Esophagus muscularis mucosa (tissue), 3 donors: ENCODE measurements at regions not wholly inside any gene's neighbourhood (a gene's known extent, or its start where the extent isn't known, plus 50 kb on each side); places are given as distances from the start of the nearest gene placed in this dataset.
"Not testable (repeated sequence)": the region's sequence is repeated elsewhere in the genome, so short reads cannot be mapped to it uniquely, and the experiment has no call there.

Experiments used
- POLR2AphosphoS5 ChIP-seq, 2 donors: sonication (generic); formaldehyde crosslinking; IDR thresholded peaks; one replicate each; pipeline ENCODE4 v1.6.1; 2017; ENCODE audit warnings: antibody characterized with exemption in 2 of 2
- TF ChIP-seq, protein P1 (sequence below), 3 experiments: fragments of 200-600 bp in 2 of 3; fragments of 450-650 bp in 1 of 3; sonication (generic) in 2 of 3; IDR thresholded peaks; one replicate each; pipeline ENCODE4 v1.5.1; 2017 to 2019; ENCODE audit warnings: antibody characterized with exemption in 3 of 3, mild to moderate bottlenecking in 2 of 3, moderate library complexity in 1 of 3

DNA sequence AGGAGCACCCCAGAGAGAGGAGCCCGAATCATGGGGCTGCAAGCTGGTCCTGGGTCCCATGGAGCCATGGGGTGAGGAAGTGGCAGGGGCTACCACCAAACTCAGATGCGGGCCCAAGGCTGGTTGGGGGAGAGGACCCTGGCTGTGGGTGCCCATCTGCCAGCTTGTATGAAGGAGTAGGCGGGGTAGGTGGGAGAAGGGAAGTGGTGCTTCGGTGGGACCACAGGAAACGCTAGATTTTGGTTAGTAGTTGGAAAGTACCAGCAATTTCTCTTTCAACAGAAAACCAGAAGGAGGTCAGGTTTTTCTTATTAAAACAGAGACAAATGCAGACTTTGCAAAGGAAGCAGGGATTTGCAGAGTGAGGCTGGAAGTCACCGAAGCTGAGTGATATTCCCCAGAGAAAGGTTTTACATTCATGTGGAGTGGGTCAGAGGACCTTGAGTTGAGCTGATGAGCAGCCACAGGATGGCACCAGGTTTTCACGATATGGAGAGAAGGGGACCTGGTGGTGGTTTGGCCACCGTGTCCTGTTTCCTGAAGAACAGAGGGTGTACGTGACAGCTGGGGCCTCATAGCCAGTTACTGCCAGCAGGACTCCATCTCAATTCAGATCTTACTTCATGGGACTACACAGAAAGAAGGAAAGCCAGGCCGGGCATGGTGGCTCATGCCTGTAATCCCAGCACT lies 216.2 kb downstream of the NPIPA7 start:
- TF ChIP-seq, protein P1, sequence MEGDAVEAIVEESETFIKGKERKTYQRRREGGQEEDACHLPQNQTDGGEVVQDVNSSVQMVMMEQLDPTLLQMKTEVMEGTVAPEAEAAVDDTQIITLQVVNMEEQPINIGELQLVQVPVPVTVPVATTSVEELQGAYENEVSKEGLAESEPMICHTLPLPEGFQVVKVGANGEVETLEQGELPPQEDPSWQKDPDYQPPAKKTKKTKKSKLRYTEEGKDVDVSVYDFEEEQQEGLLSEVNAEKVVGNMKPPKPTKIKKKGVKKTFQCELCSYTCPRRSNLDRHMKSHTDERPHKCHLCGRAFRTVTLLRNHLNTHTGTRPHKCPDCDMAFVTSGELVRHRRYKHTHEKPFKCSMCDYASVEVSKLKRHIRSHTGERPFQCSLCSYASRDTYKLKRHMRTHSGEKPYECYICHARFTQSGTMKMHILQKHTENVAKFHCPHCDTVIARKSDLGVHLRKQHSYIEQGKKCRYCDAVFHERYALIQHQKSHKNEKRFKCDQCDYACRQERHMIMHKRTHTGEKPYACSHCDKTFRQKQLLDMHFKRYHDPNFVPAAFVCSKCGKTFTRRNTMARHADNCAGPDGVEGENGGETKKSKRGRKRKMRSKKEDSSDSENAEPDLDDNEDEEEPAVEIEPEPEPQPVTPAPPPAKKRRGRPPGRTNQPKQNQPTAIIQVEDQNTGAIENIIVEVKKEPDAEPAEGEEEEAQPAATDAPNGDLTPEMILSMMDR (IDR thresholded peaks at IDR 0.05): not testable (repeated sequence)
- not testable (repeated sequence) for TF ChIP-seq POLR2AphosphoS5 (IDR thresholded peaks at IDR 0.05)
